H9 (cell line): ENCODE measurements at regions not wholly inside any gene's neighbourhood (a gene's known extent, or its start where the extent isn't known, plus 50 kb on each side); places are given as distances from the start of the nearest gene placed in this dataset.

Source experiments
- DNase-seq: peaks from one replicate; pipeline ENCODE4 v3.0.0-alpha.2; 2017
- H2AFZ ChIP-seq: one replicate; pipeline ENCODE4 v1.6.1; 2013; ENCODE audit warnings: mild to moderate bottlenecking, low read length, control low read depth, moderate library complexity
- H2AK5ac ChIP-seq: 2 replicates; pipeline ENCODE4 v1.6.1; 2013; ENCODE audit warnings: low read length, control low read depth, mixed read lengths; ENCODE audit not compliant: insufficient read length
- H2BK120ac ChIP-seq: one replicate; pipeline ENCODE4 v1.6.1; 2013; ENCODE audit warnings: low read depth, mild to moderate bottlenecking, low read length, control low read depth, inconsistent platforms; ENCODE audit not compliant: poor library complexity, severe bottlenecking
- H2BK12ac ChIP-seq: 2 replicates; pipeline ENCODE4 v1.6.1; 2013; ENCODE audit warnings: low read length, control low read depth, mixed read lengths, low read depth; ENCODE audit not compliant: insufficient read length
- H2BK15ac ChIP-seq: 2 replicates; pipeline ENCODE4 v1.6.1; 2013; ENCODE audit warnings: low read depth, low read length, control low read depth
- H2BK20ac ChIP-seq: one replicate; pipeline ENCODE4 v1.6.1; 2013; ENCODE audit warnings: low read depth, mild to moderate bottlenecking, low read length, control low read depth, inconsistent platforms; ENCODE audit not compliant: poor library complexity, severe bottlenecking
- H2BK5ac ChIP-seq: 2 replicates; pipeline ENCODE4 v1.6.1; 2013; ENCODE audit warnings: low read length, control low read depth, mixed read lengths; ENCODE audit not compliant: insufficient read length
- H3K14ac ChIP-seq: 2 replicates; pipeline ENCODE4 v1.6.1; 2013; ENCODE audit warnings: low read length, control low read depth; ENCODE audit not compliant: insufficient read depth
- H3K18ac ChIP-seq: 2 replicates; pipeline ENCODE4 v1.6.1; 2013; ENCODE audit warnings: low read depth, mild to moderate bottlenecking, mixed read lengths, low read length, control low read depth; ENCODE audit not compliant: insufficient read length
- H3K23ac ChIP-seq: 2 replicates; pipeline ENCODE4 v1.6.1; 2013; ENCODE audit warnings: low read length, control low read depth, mixed read lengths, low read depth; ENCODE audit not compliant: insufficient read length
- H3K23me2 ChIP-seq: 2 replicates; pipeline ENCODE4 v1.6.1; 2013; ENCODE audit warnings: low read depth, mild to moderate bottlenecking, mixed read lengths, low read length, control low read depth; ENCODE audit not compliant: insufficient read length, poor library complexity, severe bottlenecking
- H3K27ac ChIP-seq: 2 replicates; pipeline ENCODE4 v1.5.1; 2013; ENCODE audit warnings: low read length, control low read depth, mixed read lengths, low read depth; ENCODE audit not compliant: insufficient read length
- H3K27me3 ChIP-seq: 2 replicates; pipeline ENCODE4 v1.6.1; 2013; ENCODE audit warnings: low read length, control low read depth, inconsistent platforms; ENCODE audit not compliant: insufficient read depth
- H3K4ac ChIP-seq: 2 replicates; pipeline ENCODE4 v1.6.1; 2013; ENCODE audit warnings: low read depth, mild to moderate bottlenecking, control low read depth, inconsistent platforms, low read length, moderate library complexity
- H3K4me1 ChIP-seq: 2 replicates; pipeline ENCODE4 v1.6.1; 2013; ENCODE audit warnings: low read length, control low read depth, inconsistent platforms; ENCODE audit not compliant: insufficient read depth
- H3K4me2 ChIP-seq: 2 replicates; pipeline ENCODE4 v1.6.1; 2013; ENCODE audit warnings: low read length, control low read depth, mixed read lengths; ENCODE audit not compliant: insufficient read length, insufficient read depth
- H3K56ac ChIP-seq: 2 replicates; pipeline ENCODE4 v1.6.1; 2013; ENCODE audit warnings: low read depth, mild to moderate bottlenecking, mixed read lengths, low read length, control low read depth; ENCODE audit not compliant: insufficient read length
- H3K79me1 ChIP-seq: 2 replicates; pipeline ENCODE4 v1.6.1; 2013; ENCODE audit warnings: low read depth, mild to moderate bottlenecking, moderate library complexity, low read length, control low read depth, inconsistent platforms; ENCODE audit not compliant: insufficient read depth, poor library complexity, severe bottlenecking
- H3K79me2 ChIP-seq: 2 replicates; pipeline ENCODE4 v1.6.1; 2013; ENCODE audit warnings: low read length, control low read depth, inconsistent platforms; ENCODE audit not compliant: insufficient read depth
- H3K9ac ChIP-seq: 2 replicates; pipeline ENCODE4 v1.6.1; 2013; ENCODE audit warnings: low read length, control low read depth, mixed read lengths; ENCODE audit not compliant: insufficient read length; ENCODE audit errors: extremely low read depth
- H3K9me3 ChIP-seq: one replicate; pipeline ENCODE4 v1.6.1; 2013; ENCODE audit warnings: low read depth, low read length, inconsistent platforms; ENCODE audit not compliant: control insufficient read depth
- H3T11ph ChIP-seq: one replicate; pipeline ENCODE4 v1.6.1; 2013; ENCODE audit warnings: mild to moderate bottlenecking, low read length, control low read depth, inconsistent platforms
- H4K20me1 ChIP-seq: one replicate; pipeline ENCODE4 v1.6.1; 2013; ENCODE audit not compliant: control insufficient read depth, insufficient read length, insufficient read depth
- H4K5ac ChIP-seq: 2 replicates; pipeline ENCODE4 v1.6.1; 2013; ENCODE audit warnings: low read depth, mild to moderate bottlenecking, mixed read lengths, low read length, control low read depth; ENCODE audit not compliant: insufficient read length
- H4K8ac ChIP-seq: replicated peaks from 2 replicates; pipeline ENCODE4 v1.6.1; 2013; ENCODE audit warnings: low read length, control low read depth, mixed read lengths, low read depth; ENCODE audit not compliant: insufficient read length
- H4K91ac ChIP-seq: 2 replicates; pipeline ENCODE4 v1.6.1; 2013; ENCODE audit warnings: low read depth, mild to moderate bottlenecking, moderate library complexity, mixed read lengths, low read length, control low read depth; ENCODE audit not compliant: insufficient read length
- H3K27ac Mint-ChIP-seq, 3 experiments: 2 replicates in 2 of 3; 3 replicates in 1 of 3; pipeline ENCODE4 v1.8.0; 2020 to 2021; ENCODE audit warnings: mixed read lengths in 3 of 3, mild to moderate bottlenecking in 1 of 3, moderate library complexity in 1 of 3
- H3K27me3 Mint-ChIP-seq: 2 replicates; pipeline ENCODE4 v1.8.0; 2021; ENCODE audit warnings: low read depth, mild to moderate bottlenecking, moderate library complexity, mixed read lengths
- H3K36me3 Mint-ChIP-seq, 3 experiments: 2 replicates in 2 of 3; 3 replicates in 1 of 3; pipeline ENCODE4 v1.8.0; 2020 to 2021; ENCODE audit warnings: low read depth in 3 of 3, mixed read lengths in 3 of 3; ENCODE audit not compliant: insufficient read depth in 1 of 3
- H3K4me1 Mint-ChIP-seq, 2 experiments: 2 replicates each; pipeline ENCODE4 v1.8.0; 2020; ENCODE audit warnings: mixed read lengths in 2 of 2
- H3K4me3 Mint-ChIP-seq, 2 experiments: 2 replicates in 1 of 2; 3 replicates in 1 of 2; pipeline ENCODE4 v1.8.0; 2020 to 2021; ENCODE audit warnings: mild to moderate bottlenecking in 2 of 2, mixed read lengths in 2 of 2, moderate library complexity in 1 of 2
- H3K9me3 Mint-ChIP-seq, 2 experiments: 2 replicates in 1 of 2; 3 replicates in 1 of 2; pipeline ENCODE4 v1.8.0; 2020; ENCODE audit warnings: mild to moderate bottlenecking in 2 of 2, mixed read lengths in 2 of 2, moderate library complexity in 1 of 2
- WGBS: extraction: QIAGEN DNeasy Blood & Tissue Kit; methylation state at CpG from one replicate; pipeline ENCODE4 v1.1.7; 2013; ENCODE audit warnings: missing lambda C conversion rate, low lambda C conversion rate, mixed read lengths; ENCODE audit not compliant: insufficient read length; ENCODE audit errors: extremely low coverage; 5-methylcytosine and 5-hydroxymethylcytosine counted together
- TF ChIP-seq, protein P1 (sequence below): fragments of 200-600 bp; sonication (generic); conservative IDR thresholded peaks from 3 replicates; pipeline ENCODE4 v1.8.0; 2021; ENCODE audit warnings: antibody characterized with exemption, mild to moderate bottlenecking

GRCh38 chr10:81575036-81575435 is 300.0 kb upstream of the NRG3 start:
- TF ChIP-seq, protein P1, sequence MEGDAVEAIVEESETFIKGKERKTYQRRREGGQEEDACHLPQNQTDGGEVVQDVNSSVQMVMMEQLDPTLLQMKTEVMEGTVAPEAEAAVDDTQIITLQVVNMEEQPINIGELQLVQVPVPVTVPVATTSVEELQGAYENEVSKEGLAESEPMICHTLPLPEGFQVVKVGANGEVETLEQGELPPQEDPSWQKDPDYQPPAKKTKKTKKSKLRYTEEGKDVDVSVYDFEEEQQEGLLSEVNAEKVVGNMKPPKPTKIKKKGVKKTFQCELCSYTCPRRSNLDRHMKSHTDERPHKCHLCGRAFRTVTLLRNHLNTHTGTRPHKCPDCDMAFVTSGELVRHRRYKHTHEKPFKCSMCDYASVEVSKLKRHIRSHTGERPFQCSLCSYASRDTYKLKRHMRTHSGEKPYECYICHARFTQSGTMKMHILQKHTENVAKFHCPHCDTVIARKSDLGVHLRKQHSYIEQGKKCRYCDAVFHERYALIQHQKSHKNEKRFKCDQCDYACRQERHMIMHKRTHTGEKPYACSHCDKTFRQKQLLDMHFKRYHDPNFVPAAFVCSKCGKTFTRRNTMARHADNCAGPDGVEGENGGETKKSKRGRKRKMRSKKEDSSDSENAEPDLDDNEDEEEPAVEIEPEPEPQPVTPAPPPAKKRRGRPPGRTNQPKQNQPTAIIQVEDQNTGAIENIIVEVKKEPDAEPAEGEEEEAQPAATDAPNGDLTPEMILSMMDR = no peak
- no peak for DNase-seq
- no peaks in the 10 kb centered on the region for H3K27me3 ChIP-seq
- no peak overlapping the region for H2BK12ac ChIP-seq
- no peak overlapping the region for H2BK5ac ChIP-seq
- no peak overlapping the region for H3K9ac ChIP-seq
- no peak overlapping the region for H3K27ac ChIP-seq
- Mint-ChIP-seq H3K27ac (no peak overlapping the region), H3K4me1 (no peaks in the 10 kb centered on the region), H3K4me3 (no peak overlapping the region), H3K27me3 (peaks cover 1% of the 10 kb centered on the region; the same call in 1 of the 2 replicates), H3K36me3 (peaks cover 4 to 5% (median 4%) of the 10 kb centered on the region in 3 experiments; a peak in 6 of 7 replicates), H3K9me3 (peaks cover 12 to 17% of the 10 kb centered on the region in 2 experiments)
- no peaks in the 10 kb centered on the region for H3K79me2 ChIP-seq
- no peak overlapping the region for H3K56ac ChIP-seq
- H4K8ac ChIP-seq = no peak overlapping the region
- H2AK5ac ChIP-seq = no peak overlapping the region
- H4K91ac ChIP-seq = no peak overlapping the region
- no peak overlapping the region for H3K4ac ChIP-seq
- no peak overlapping the region for H3K14ac ChIP-seq
- H3K9me3 ChIP-seq = no peaks in the 10 kb centered on the region
- H3K23me2 ChIP-seq = no peaks in the 10 kb centered on the region
- no peak overlapping the region for H4K5ac ChIP-seq
- H3T11ph ChIP-seq = no peak overlapping the region
- no peak overlapping the region for H2BK15ac ChIP-seq
- H3K4me1 ChIP-seq = no peaks in the 10 kb centered on the region
- no peaks in the 10 kb centered on the region for H3K79me1 ChIP-seq
- no CpG with 5 or more reads among the region's 3 CpGs for WGBS
- no peaks in the 10 kb centered on the region for H4K20me1 ChIP-seq
- H2AFZ ChIP-seq = no peak overlapping the region
- no peak overlapping the region for H3K23ac ChIP-seq
- H3K18ac ChIP-seq = no peak overlapping the region
- H2BK20ac ChIP-seq = no peak overlapping the region
- H2BK120ac ChIP-seq = no peak overlapping the region
- H3K4me2 ChIP-seq = no peak overlapping the region
